MM.1S (cell line): ENCODE measurements at regions not wholly inside any gene's neighbourhood (a gene's known extent, or its start where the extent isn't known, plus 50 kb on each side); places are given as distances from the start of the nearest gene placed in this dataset.
"Not testable (repeated sequence)": the region's sequence is repeated elsewhere in the genome, so short reads cannot be mapped to it uniquely, and the experiment has no call there.

ENCODE experiments used
- EZH2phosphoT487 ChIP-seq: fragments of 300-600 bp; sonication (generic); IDR thresholded peaks from 2 replicates; pipeline ENCODE4 v1.6.1; 2018; ENCODE audit warnings: antibody characterized with exemption, low read length
- TF ChIP-seq, protein P1 (sequence below): fragments of 300-600 bp; sonication (generic); IDR thresholded peaks from 2 replicates; pipeline ENCODE4 v1.5.1; 2016; ENCODE audit warnings: antibody characterized with exemption, low read length, mixed read lengths

GRCh38 chr15:20929322-20929721, 63.2 kb upstream of the POTEB2 start:
- TF ChIP-seq, protein P1, sequence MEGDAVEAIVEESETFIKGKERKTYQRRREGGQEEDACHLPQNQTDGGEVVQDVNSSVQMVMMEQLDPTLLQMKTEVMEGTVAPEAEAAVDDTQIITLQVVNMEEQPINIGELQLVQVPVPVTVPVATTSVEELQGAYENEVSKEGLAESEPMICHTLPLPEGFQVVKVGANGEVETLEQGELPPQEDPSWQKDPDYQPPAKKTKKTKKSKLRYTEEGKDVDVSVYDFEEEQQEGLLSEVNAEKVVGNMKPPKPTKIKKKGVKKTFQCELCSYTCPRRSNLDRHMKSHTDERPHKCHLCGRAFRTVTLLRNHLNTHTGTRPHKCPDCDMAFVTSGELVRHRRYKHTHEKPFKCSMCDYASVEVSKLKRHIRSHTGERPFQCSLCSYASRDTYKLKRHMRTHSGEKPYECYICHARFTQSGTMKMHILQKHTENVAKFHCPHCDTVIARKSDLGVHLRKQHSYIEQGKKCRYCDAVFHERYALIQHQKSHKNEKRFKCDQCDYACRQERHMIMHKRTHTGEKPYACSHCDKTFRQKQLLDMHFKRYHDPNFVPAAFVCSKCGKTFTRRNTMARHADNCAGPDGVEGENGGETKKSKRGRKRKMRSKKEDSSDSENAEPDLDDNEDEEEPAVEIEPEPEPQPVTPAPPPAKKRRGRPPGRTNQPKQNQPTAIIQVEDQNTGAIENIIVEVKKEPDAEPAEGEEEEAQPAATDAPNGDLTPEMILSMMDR, result not testable (repeated sequence)
- not testable (repeated sequence) for TF ChIP-seq EZH2phosphoT487
